Endothelial cell of umbilical vein (primary cell): ENCODE measurements at regions not wholly inside any gene's neighbourhood (a gene's known extent, or its start where the extent isn't known, plus 50 kb on each side); places are given as distances from the start of the nearest gene placed in this dataset.

ENCODE experiments used
- BruUV-seq: library from RNA; stranded (reverse); fragments of 400-500 nt; replicated peaks from 2 replicates; lab custom pipeline; 2021; lab: Mats Ljungman, UMichigan
- CTCF ChIA-PET: fragments of 300-600, 350-600 bp; sonication (Branson Sonifier 250); formaldehyde crosslinking; loops from one replicate; lab custom pipeline; 2021; ENCODE audit warnings: antibody characterized with exemption, inconsistent platforms; lab: Charles Lee
- POLR2A ChIA-PET: fragments of 300-600, 350-600 bp; sonication (Branson Sonifier 250); formaldehyde crosslinking; loops from one replicate; lab custom pipeline; 2021; ENCODE audit warnings: antibody characterized with exemption, inconsistent platforms; lab: Charles Lee
- DNase-seq: peaks from one replicate; pipeline ENCODE4 v3.0.0-alpha.2; 2011; ENCODE audit warnings: low read depth, low spot score
- FAIRE-seq: peaks from 2 replicates; lab custom pipeline; 2011; peaks lifted over from hg19 to GRCh38; lab: Jason Lieb, UNC
- H2AFZ ChIP-seq: 2 replicates; pipeline ENCODE4 v1.6.0; 2012; ENCODE audit warnings: low read depth, low read length, control low read depth, inconsistent platforms
- H3K27ac ChIP-seq: 2 replicates; pipeline ENCODE4 v1.5.1; 2011; ENCODE audit warnings: low read depth, mild to moderate bottlenecking, control low read depth, low read length, moderate library complexity; ENCODE audit not compliant: insufficient read depth
- H3K27me3 ChIP-seq, 2 experiments: 2 replicates each; pipeline versions ENCODE4 v1.6.0 to v1.6.1; 2011; ENCODE audit warnings: low read length in 2 of 2, mixed read lengths in 1 of 2; ENCODE audit not compliant: control insufficient read depth in 2 of 2, insufficient read depth in 2 of 2
- H3K36me3 ChIP-seq, 2 experiments: 2 replicates in 1 of 2; 3 replicates in 1 of 2; pipeline ENCODE4 v1.5.1; 2011; ENCODE audit warnings: low read length in 2 of 2, mild to moderate bottlenecking in 1 of 2, moderate library complexity in 1 of 2; ENCODE audit not compliant: control insufficient read depth in 2 of 2, insufficient read depth in 2 of 2; ENCODE audit errors: extremely low read depth in 1 of 2
- H3K4me1 ChIP-seq: 3 replicates; pipeline ENCODE4 v1.5.1; 2011; ENCODE audit warnings: mild to moderate bottlenecking, low read length; ENCODE audit not compliant: control insufficient read depth, insufficient read depth; ENCODE audit errors: extremely low read depth
- H3K4me2 ChIP-seq: 2 replicates; pipeline ENCODE4 v1.6.1; 2011; ENCODE audit warnings: low read length, control low read depth, mixed read lengths; ENCODE audit not compliant: insufficient read depth
- H3K4me3 ChIP-seq, 3 experiments: fragments of 200-600 bp in 1 of 3; sonication (generic), shearing (Covaris generic) in 1 of 3; replicated peaks in 1 of 3; 2 replicates each; pipeline ENCODE4 v1.5.1; 2011 to 2016; ENCODE audit warnings: control low read depth in 3 of 3, low read length in 3 of 3, mild to moderate bottlenecking in 2 of 3, inconsistent platforms in 1 of 3, low read depth in 1 of 3, moderate library complexity in 1 of 3; ENCODE audit not compliant: insufficient read depth in 1 of 3
- H3K79me2 ChIP-seq: 2 replicates; pipeline ENCODE4 v1.6.0; 2012; ENCODE audit warnings: low read length, inconsistent platforms; ENCODE audit not compliant: control insufficient read depth, insufficient read depth
- H3K9ac ChIP-seq: replicated peaks from 2 replicates; pipeline ENCODE3; 2011; ENCODE audit warnings: low read length, control low read depth; ENCODE audit not compliant: insufficient read depth; ENCODE audit errors: extremely low read depth
- H3K9me1 ChIP-seq: replicated peaks from 3 replicates; pipeline ENCODE4 v1.6.0; 2011; ENCODE audit warnings: mild to moderate bottlenecking, low read length; ENCODE audit not compliant: control insufficient read depth, insufficient read depth; ENCODE audit errors: extremely low read depth
- H3K9me3 ChIP-seq: replicated peaks from 2 replicates; pipeline ENCODE4 v1.5.1; 2012; ENCODE audit warnings: low read length, inconsistent platforms; ENCODE audit not compliant: control insufficient read depth, insufficient read depth
- H4K20me1 ChIP-seq: replicated peaks from 2 replicates; pipeline ENCODE3; 2011; ENCODE audit warnings: mild to moderate bottlenecking, low read length; ENCODE audit not compliant: control insufficient read depth, insufficient read depth; ENCODE audit errors: extremely low read depth
- CTCF ChIP-seq, 2 donors: IDR thresholded peaks; 1 replicate in 1 of 2; 2 replicates in 1 of 2; pipeline ENCODE4 v1.5.1; 2011; ENCODE audit warnings: low read length in 2 of 2, mild to moderate bottlenecking in 2 of 2, moderate library complexity in 2 of 2, control low read depth in 1 of 2, inconsistent platforms in 1 of 2, low read depth in 1 of 2; ENCODE audit not compliant: insufficient read depth in 1 of 2; ENCODE audit errors: extremely low read depth in 1 of 2
- EZH2 ChIP-seq: IDR thresholded peaks from 2 replicates; pipeline ENCODE4 v1.6.1; 2012; ENCODE audit warnings: borderline replicate concordance, low read depth, mild to moderate bottlenecking, moderate library complexity, low read length, inconsistent platforms; ENCODE audit not compliant: severe bottlenecking
- FOS ChIP-seq: IDR thresholded peaks from 2 replicates; pipeline ENCODE4 v1.6.1; 2011; ENCODE audit warnings: mild to moderate bottlenecking, low read length, moderate library complexity, borderline replicate concordance; ENCODE audit not compliant: insufficient read depth
- GATA2 ChIP-seq: IDR thresholded peaks from 2 replicates; pipeline ENCODE4 v1.7.0; 2011; ENCODE audit warnings: low read depth, mild to moderate bottlenecking, moderate library complexity, mixed read lengths, low read length; ENCODE audit not compliant: insufficient read length, insufficient read depth
- JUN ChIP-seq: IDR thresholded peaks from 2 replicates; pipeline ENCODE4 v1.6.1; 2011; ENCODE audit warnings: borderline replicate concordance, low read depth; ENCODE audit not compliant: insufficient read length, insufficient read depth
- MAX ChIP-seq: IDR thresholded peaks from 2 replicates; pipeline ENCODE4 v1.6.1; 2011; ENCODE audit not compliant: insufficient read depth, insufficient read length
- MYC ChIP-seq: IDR thresholded peaks from one replicate; pipeline ENCODE4 v1.6.1; 2011; ENCODE audit warnings: mild to moderate bottlenecking, low read depth, low read length
- POLR2A ChIP-seq: IDR thresholded peaks from 2 replicates; pipeline ENCODE4 v1.6.1; 2012; ENCODE audit warnings: low read depth, mild to moderate bottlenecking, control low read depth, low read length
- POLR2AphosphoS5 ChIP-seq: IDR thresholded peaks from 2 replicates; pipeline ENCODE4 v1.6.1; 2012; ENCODE audit warnings: low read depth, mild to moderate bottlenecking, control low read depth, low read length, moderate library complexity; ENCODE audit not compliant: insufficient read depth
- dilution Hi-C: fragments of 300-500 bp; cut with MboI; formaldehyde crosslinking; loops from one replicate; pipeline ENCODE4 v1.15.0; 2019; ENCODE audit warnings: low sequenced_read_pairs; ENCODE audit not compliant: extremely low pct_ligation_motif_present
- intact Hi-C: fragments of 100-400 bp; cut with micrococcal nuclease; formaldehyde crosslinking; loops from one replicate; pipeline ENCODE4 v1.10.0; 2022

- TF ChIP-seq MYC: no peak
- TF ChIP-seq POLR2A: no peak
- no peak for TF ChIP-seq MAX
- no peak for TF ChIP-seq GATA2
- no peak for TF ChIP-seq EZH2
- TF ChIP-seq POLR2AphosphoS5: no peak
- TF ChIP-seq FOS: no peak
- TF ChIP-seq CTCF (IDR thresholded peaks at IDR 0.05; ENCODE audit: extremely low read depth in 1 of 2, insufficient read depth in 1 of 2, low read depth in 1 of 2, low read length in 2 of 2): no peak
- TF ChIP-seq JUN: no peak
- CTCF ChIA-PET: no interaction called here
- Histone ChIP-seq H3K9me1 (no peaks in the 10 kb centered on the region), H2AFZ (no peak overlapping the region), H3K4me1 (no peaks in the 10 kb centered on the region), H3K36me3 (no peaks in the 10 kb centered on the region), H3K27ac (no peak overlapping the region), H3K9me3 (peaks cover 3% of the 10 kb centered on the region), H3K4me2 (no peak overlapping the region), H3K27me3 (no peaks in the 10 kb centered on the region), H3K4me3 (no peak overlapping the region), H3K9ac (no peak overlapping the region), H4K20me1 (no peaks in the 10 kb centered on the region), H3K79me2 (no peaks in the 10 kb centered on the region)
- POLR2A ChIA-PET: no interaction called here
- dilution Hi-C loops: no loop called here
- no TSS peak for BruUV-seq
- DNase-seq (no peak), FAIRE-seq (no peak)
- intact Hi-C loops: no loop called here
Observed at GRCh38 chr12:131352296-131352900, 358.5 kb upstream of the SFSWAP start.
